ENCODE measurements at regions not wholly inside any gene's neighbourhood (a gene's known extent, or its start where the extent isn't known, plus 50 kb on each side); places are given as distances from the start of the nearest gene placed in this dataset.

DNA sequence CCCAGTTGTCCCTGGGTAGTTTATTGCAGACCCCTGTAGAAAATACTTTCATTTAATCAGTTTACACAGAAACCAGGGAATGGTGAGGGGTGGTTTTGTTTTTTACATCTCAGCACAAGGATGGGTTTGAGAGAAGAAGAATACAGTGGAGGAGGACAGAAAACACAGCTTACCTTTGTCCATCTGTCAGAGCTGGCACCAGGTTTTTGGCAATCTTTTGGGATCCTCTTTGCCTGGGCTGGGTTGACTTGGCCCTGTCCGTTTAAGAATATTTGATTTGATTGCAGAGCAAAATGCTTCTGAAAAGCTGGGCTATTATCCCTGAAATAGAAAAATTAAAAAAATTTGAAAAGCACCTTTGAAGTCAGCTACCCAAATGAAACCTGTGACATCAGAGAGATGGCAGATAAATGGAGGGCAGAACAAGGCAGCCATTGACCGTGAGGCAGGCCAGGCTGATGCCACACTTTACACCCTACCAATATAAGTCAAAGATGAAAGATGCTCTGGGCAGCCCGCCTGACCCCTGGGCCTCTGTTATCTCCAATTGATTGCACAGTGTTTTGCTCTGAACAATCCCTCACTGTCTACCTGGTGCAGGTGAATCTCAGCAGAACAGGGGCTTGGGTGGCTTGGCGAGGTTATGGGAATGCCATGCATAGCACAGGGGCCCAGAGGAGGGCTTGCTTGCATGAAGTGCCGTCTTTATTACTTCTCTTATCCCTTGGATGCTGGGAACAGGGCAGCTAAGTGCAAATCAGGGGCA lies 218.8 kb downstream of the LMX1A start:
- TF ChIP-seq CTCF (IDR thresholded peaks at IDR 0.05) (no peak), POLR2A (IDR thresholded peaks at IDR 0.05) (no peak)

Measured in lower leg skin (tissue), 3 donors.